ENCODE measurements at regions not wholly inside any gene's neighbourhood (a gene's known extent, or its start where the extent isn't known, plus 50 kb on each side); places are given as distances from the start of the nearest gene placed in this dataset.

DNA sequence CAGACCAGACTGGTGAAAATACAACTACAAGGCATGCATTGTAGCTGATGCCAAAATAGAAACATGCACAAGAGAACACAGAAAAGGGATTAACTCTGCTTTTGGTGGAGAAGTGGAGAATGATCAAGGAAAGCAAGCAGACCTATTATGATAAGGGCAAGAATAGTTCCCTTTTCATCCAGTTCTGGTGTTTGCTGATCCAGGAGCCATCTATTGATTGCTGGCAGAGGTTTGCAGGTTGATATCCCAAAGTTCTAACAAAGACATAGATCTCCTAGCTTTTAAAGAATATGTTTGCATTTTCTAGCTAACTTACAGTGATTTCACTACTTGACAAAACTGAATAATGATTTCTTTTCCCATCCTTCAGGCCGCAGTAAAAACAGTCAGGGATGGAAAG, 166.2 kb upstream of the CDKN3 start:
- no peaks in the 10 kb centered on the region for H3K36me3 ChIP-seq (ENCODE audit: insufficient read depth, low read length)
- no peak overlapping the region for H3K9ac ChIP-seq (ENCODE audit: low read length)
- no peaks in the 10 kb centered on the region for H3F3A ChIP-seq (ENCODE audit: insufficient read depth, low read length, poor library complexity, severe bottlenecking)
- TF ChIP-seq, protein P1, sequence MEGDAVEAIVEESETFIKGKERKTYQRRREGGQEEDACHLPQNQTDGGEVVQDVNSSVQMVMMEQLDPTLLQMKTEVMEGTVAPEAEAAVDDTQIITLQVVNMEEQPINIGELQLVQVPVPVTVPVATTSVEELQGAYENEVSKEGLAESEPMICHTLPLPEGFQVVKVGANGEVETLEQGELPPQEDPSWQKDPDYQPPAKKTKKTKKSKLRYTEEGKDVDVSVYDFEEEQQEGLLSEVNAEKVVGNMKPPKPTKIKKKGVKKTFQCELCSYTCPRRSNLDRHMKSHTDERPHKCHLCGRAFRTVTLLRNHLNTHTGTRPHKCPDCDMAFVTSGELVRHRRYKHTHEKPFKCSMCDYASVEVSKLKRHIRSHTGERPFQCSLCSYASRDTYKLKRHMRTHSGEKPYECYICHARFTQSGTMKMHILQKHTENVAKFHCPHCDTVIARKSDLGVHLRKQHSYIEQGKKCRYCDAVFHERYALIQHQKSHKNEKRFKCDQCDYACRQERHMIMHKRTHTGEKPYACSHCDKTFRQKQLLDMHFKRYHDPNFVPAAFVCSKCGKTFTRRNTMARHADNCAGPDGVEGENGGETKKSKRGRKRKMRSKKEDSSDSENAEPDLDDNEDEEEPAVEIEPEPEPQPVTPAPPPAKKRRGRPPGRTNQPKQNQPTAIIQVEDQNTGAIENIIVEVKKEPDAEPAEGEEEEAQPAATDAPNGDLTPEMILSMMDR (IDR thresholded peaks at IDR 0.05; ENCODE audit: poor library complexity, severe bottlenecking) = no peak
- TF ChIP-seq TAF1 (IDR thresholded peaks at IDR 0.05; ENCODE audit: low read depth) = no peak
- no peak for TF ChIP-seq POLR2AphosphoS5 (IDR thresholded peaks at IDR 0.05)
- no peak for TF ChIP-seq EZH2 (IDR thresholded peaks at IDR 0.05; ENCODE audit: borderline replicate concordance, insufficient read depth, low read length, poor library complexity, severe bottlenecking)
- TF ChIP-seq MXI1 (conservative IDR thresholded peaks at IDR 0.05; ENCODE audit: poor library complexity, severe bottlenecking) = no peak
- no peak for TF ChIP-seq RAD21 (conservative IDR thresholded peaks at IDR 0.05)
- H3K4me2 ChIP-seq (ENCODE audit: low read length) = no peak overlapping the region
- peaks cover 3% of the 10 kb centered on the region for H3K27me3 ChIP-seq (ENCODE audit: insufficient read depth, low read depth, low read length)
- H3K4me3 ChIP-seq (ENCODE audit: low read length) = no peak overlapping the region
- H3K79me2 ChIP-seq (replicated peaks; ENCODE audit: insufficient read depth, low read length) = no peaks in the 10 kb centered on the region
- H3K9me3 ChIP-seq (ENCODE audit: low read length) = no peaks in the 10 kb centered on the region
- H2AFZ ChIP-seq (ENCODE audit: low read depth, low read length) = no peak overlapping the region
- no peaks in the 10 kb centered on the region for H4K20me1 ChIP-seq (ENCODE audit: insufficient read depth)
- no peak overlapping the region for H3K27ac ChIP-seq (ENCODE audit: low read length)
- no peaks in the 10 kb centered on the region for H3K9me2 ChIP-seq (ENCODE audit: insufficient read depth, low read length)

DNA sequence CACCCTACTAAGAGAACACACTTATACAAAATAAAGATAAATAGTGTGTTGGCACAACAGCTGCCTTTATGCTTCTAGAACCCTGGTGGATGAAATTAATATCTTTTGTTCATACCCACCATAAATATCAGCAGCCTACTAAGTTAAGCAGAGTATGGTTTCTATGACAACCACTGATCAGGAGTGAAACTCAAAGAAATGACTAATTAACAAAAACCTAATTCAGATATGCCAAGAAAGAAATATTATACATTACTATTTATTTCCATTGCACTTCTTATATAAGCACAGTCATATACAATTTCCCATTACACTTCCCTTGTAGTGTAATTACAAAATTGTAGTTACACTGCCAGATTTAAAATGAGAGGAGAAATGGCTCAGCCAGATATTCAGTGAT, 164.1 kb upstream of the CDKN3 start:
- no peak overlapping the region for H3K4me3 ChIP-seq (ENCODE audit: low read length)
- H3K27me3 ChIP-seq (ENCODE audit: insufficient read depth, low read depth, low read length) = peaks cover 3% of the 10 kb centered on the region
- H3F3A ChIP-seq (ENCODE audit: insufficient read depth, low read length, poor library complexity, severe bottlenecking) = no peaks in the 10 kb centered on the region
- H3K27ac ChIP-seq (ENCODE audit: low read length) = no peak overlapping the region
- H3K36me3 ChIP-seq (ENCODE audit: insufficient read depth, low read length) = no peaks in the 10 kb centered on the region
- H3K9ac ChIP-seq (ENCODE audit: low read length) = no peak overlapping the region
- no peak overlapping the region for H3K4me2 ChIP-seq (ENCODE audit: low read length)
- H3K9me3 ChIP-seq (ENCODE audit: low read length) = no peaks in the 10 kb centered on the region
- TF ChIP-seq, protein P1 (IDR thresholded peaks at IDR 0.05; ENCODE audit: poor library complexity, severe bottlenecking) = no peak
- no peak for TF ChIP-seq EZH2 (IDR thresholded peaks at IDR 0.05; ENCODE audit: borderline replicate concordance, insufficient read depth, low read length, poor library complexity, severe bottlenecking)
- TF ChIP-seq, protein P2, sequence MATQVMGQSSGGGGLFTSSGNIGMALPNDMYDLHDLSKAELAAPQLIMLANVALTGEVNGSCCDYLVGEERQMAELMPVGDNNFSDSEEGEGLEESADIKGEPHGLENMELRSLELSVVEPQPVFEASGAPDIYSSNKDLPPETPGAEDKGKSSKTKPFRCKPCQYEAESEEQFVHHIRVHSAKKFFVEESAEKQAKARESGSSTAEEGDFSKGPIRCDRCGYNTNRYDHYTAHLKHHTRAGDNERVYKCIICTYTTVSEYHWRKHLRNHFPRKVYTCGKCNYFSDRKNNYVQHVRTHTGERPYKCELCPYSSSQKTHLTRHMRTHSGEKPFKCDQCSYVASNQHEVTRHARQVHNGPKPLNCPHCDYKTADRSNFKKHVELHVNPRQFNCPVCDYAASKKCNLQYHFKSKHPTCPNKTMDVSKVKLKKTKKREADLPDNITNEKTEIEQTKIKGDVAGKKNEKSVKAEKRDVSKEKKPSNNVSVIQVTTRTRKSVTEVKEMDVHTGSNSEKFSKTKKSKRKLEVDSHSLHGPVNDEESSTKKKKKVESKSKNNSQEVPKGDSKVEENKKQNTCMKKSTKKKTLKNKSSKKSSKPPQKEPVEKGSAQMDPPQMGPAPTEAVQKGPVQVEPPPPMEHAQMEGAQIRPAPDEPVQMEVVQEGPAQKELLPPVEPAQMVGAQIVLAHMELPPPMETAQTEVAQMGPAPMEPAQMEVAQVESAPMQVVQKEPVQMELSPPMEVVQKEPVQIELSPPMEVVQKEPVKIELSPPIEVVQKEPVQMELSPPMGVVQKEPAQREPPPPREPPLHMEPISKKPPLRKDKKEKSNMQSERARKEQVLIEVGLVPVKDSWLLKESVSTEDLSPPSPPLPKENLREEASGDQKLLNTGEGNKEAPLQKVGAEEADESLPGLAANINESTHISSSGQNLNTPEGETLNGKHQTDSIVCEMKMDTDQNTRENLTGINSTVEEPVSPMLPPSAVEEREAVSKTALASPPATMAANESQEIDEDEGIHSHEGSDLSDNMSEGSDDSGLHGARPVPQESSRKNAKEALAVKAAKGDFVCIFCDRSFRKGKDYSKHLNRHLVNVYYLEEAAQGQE (IDR thresholded peaks at IDR 0.05; ENCODE audit: borderline replicate concordance) = no peak
- H3K9me2 ChIP-seq (ENCODE audit: insufficient read depth, low read length) = no peaks in the 10 kb centered on the region
- no peaks in the 10 kb centered on the region for H3K79me2 ChIP-seq (replicated peaks; ENCODE audit: insufficient read depth, low read length)
- H4K20me1 ChIP-seq (ENCODE audit: insufficient read depth) = no peaks in the 10 kb centered on the region
- H2AFZ ChIP-seq (ENCODE audit: low read depth, low read length) = no peak overlapping the region

All from neural cell (in vitro differentiated cells).